Endothelial cell of umbilical vein (primary cell): ENCODE measurements at regions not wholly inside any gene's neighbourhood (a gene's known extent, or its start where the extent isn't known, plus 50 kb on each side); places are given as distances from the start of the nearest gene placed in this dataset.

Experiments
- BruUV-seq: library from RNA; stranded (reverse); fragments of 400-500 nt; replicated peaks from 2 replicates; lab custom pipeline; 2021; lab: Mats Ljungman, UMichigan
- CTCF ChIA-PET: fragments of 300-600, 350-600 bp; sonication (Branson Sonifier 250); formaldehyde crosslinking; loops from one replicate; lab custom pipeline; 2021; ENCODE audit warnings: antibody characterized with exemption, inconsistent platforms; lab: Charles Lee
- POLR2A ChIA-PET: fragments of 300-600, 350-600 bp; sonication (Branson Sonifier 250); formaldehyde crosslinking; loops from one replicate; lab custom pipeline; 2021; ENCODE audit warnings: antibody characterized with exemption, inconsistent platforms; lab: Charles Lee
- DNase-seq: peaks from one replicate; pipeline ENCODE4 v3.0.0-alpha.2; 2011; ENCODE audit warnings: low read depth, low spot score
- FAIRE-seq: peaks from 2 replicates; lab custom pipeline; 2011; peaks lifted over from hg19 to GRCh38; lab: Jason Lieb, UNC
- H2AFZ ChIP-seq: 2 replicates; pipeline ENCODE4 v1.6.0; 2012; ENCODE audit warnings: low read depth, low read length, control low read depth, inconsistent platforms
- H3K27ac ChIP-seq: 2 replicates; pipeline ENCODE4 v1.5.1; 2011; ENCODE audit warnings: low read depth, mild to moderate bottlenecking, control low read depth, low read length, moderate library complexity; ENCODE audit not compliant: insufficient read depth
- H3K27me3 ChIP-seq, 2 experiments: 2 replicates each; pipeline versions ENCODE4 v1.6.0 to v1.6.1; 2011; ENCODE audit warnings: low read length in 2 of 2, mixed read lengths in 1 of 2; ENCODE audit not compliant: control insufficient read depth in 2 of 2, insufficient read depth in 2 of 2
- H3K36me3 ChIP-seq, 2 experiments: 2 replicates in 1 of 2; 3 replicates in 1 of 2; pipeline ENCODE4 v1.5.1; 2011; ENCODE audit warnings: low read length in 2 of 2, mild to moderate bottlenecking in 1 of 2, moderate library complexity in 1 of 2; ENCODE audit not compliant: control insufficient read depth in 2 of 2, insufficient read depth in 2 of 2; ENCODE audit errors: extremely low read depth in 1 of 2
- H3K4me1 ChIP-seq: 3 replicates; pipeline ENCODE4 v1.5.1; 2011; ENCODE audit warnings: mild to moderate bottlenecking, low read length; ENCODE audit not compliant: control insufficient read depth, insufficient read depth; ENCODE audit errors: extremely low read depth
- H3K4me2 ChIP-seq: 2 replicates; pipeline ENCODE4 v1.6.1; 2011; ENCODE audit warnings: low read length, control low read depth, mixed read lengths; ENCODE audit not compliant: insufficient read depth
- H3K4me3 ChIP-seq, 3 experiments: fragments of 200-600 bp in 1 of 3; sonication (generic), shearing (Covaris generic) in 1 of 3; replicated peaks in 1 of 3; 2 replicates each; pipeline ENCODE4 v1.5.1; 2011 to 2016; ENCODE audit warnings: control low read depth in 3 of 3, low read length in 3 of 3, mild to moderate bottlenecking in 2 of 3, inconsistent platforms in 1 of 3, low read depth in 1 of 3, moderate library complexity in 1 of 3; ENCODE audit not compliant: insufficient read depth in 1 of 3
- H3K79me2 ChIP-seq: 2 replicates; pipeline ENCODE4 v1.6.0; 2012; ENCODE audit warnings: low read length, inconsistent platforms; ENCODE audit not compliant: control insufficient read depth, insufficient read depth
- H3K9ac ChIP-seq: replicated peaks from 2 replicates; pipeline ENCODE3; 2011; ENCODE audit warnings: low read length, control low read depth; ENCODE audit not compliant: insufficient read depth; ENCODE audit errors: extremely low read depth
- H3K9me1 ChIP-seq: replicated peaks from 3 replicates; pipeline ENCODE4 v1.6.0; 2011; ENCODE audit warnings: mild to moderate bottlenecking, low read length; ENCODE audit not compliant: control insufficient read depth, insufficient read depth; ENCODE audit errors: extremely low read depth
- H3K9me3 ChIP-seq: replicated peaks from 2 replicates; pipeline ENCODE4 v1.5.1; 2012; ENCODE audit warnings: low read length, inconsistent platforms; ENCODE audit not compliant: control insufficient read depth, insufficient read depth
- H4K20me1 ChIP-seq: replicated peaks from 2 replicates; pipeline ENCODE3; 2011; ENCODE audit warnings: mild to moderate bottlenecking, low read length; ENCODE audit not compliant: control insufficient read depth, insufficient read depth; ENCODE audit errors: extremely low read depth
- CTCF ChIP-seq, 2 donors: IDR thresholded peaks; 1 replicate in 1 of 2; 2 replicates in 1 of 2; pipeline ENCODE4 v1.5.1; 2011; ENCODE audit warnings: low read length in 2 of 2, mild to moderate bottlenecking in 2 of 2, moderate library complexity in 2 of 2, control low read depth in 1 of 2, inconsistent platforms in 1 of 2, low read depth in 1 of 2; ENCODE audit not compliant: insufficient read depth in 1 of 2; ENCODE audit errors: extremely low read depth in 1 of 2
- EZH2 ChIP-seq: IDR thresholded peaks from 2 replicates; pipeline ENCODE4 v1.6.1; 2012; ENCODE audit warnings: borderline replicate concordance, low read depth, mild to moderate bottlenecking, moderate library complexity, low read length, inconsistent platforms; ENCODE audit not compliant: severe bottlenecking
- FOS ChIP-seq: IDR thresholded peaks from 2 replicates; pipeline ENCODE4 v1.6.1; 2011; ENCODE audit warnings: mild to moderate bottlenecking, low read length, moderate library complexity, borderline replicate concordance; ENCODE audit not compliant: insufficient read depth
- GATA2 ChIP-seq: IDR thresholded peaks from 2 replicates; pipeline ENCODE4 v1.7.0; 2011; ENCODE audit warnings: low read depth, mild to moderate bottlenecking, moderate library complexity, mixed read lengths, low read length; ENCODE audit not compliant: insufficient read length, insufficient read depth
- JUN ChIP-seq: IDR thresholded peaks from 2 replicates; pipeline ENCODE4 v1.6.1; 2011; ENCODE audit warnings: borderline replicate concordance, low read depth; ENCODE audit not compliant: insufficient read length, insufficient read depth
- MYC ChIP-seq: IDR thresholded peaks from one replicate; pipeline ENCODE4 v1.6.1; 2011; ENCODE audit warnings: mild to moderate bottlenecking, low read depth, low read length
- POLR2A ChIP-seq: IDR thresholded peaks from 2 replicates; pipeline ENCODE4 v1.6.1; 2012; ENCODE audit warnings: low read depth, mild to moderate bottlenecking, control low read depth, low read length
- dilution Hi-C: fragments of 300-500 bp; cut with MboI; formaldehyde crosslinking; loops from one replicate; pipeline ENCODE4 v1.15.0; 2019; ENCODE audit warnings: low sequenced_read_pairs; ENCODE audit not compliant: extremely low pct_ligation_motif_present
- intact Hi-C: fragments of 100-400 bp; cut with micrococcal nuclease; formaldehyde crosslinking; loops from one replicate; pipeline ENCODE4 v1.10.0; 2022

- Histone ChIP-seq H3K27ac (no peak overlapping the region), H3K9ac (no peak overlapping the region), H3K4me3 (no peak overlapping the region), H3K36me3 (no peaks in the 10 kb centered on the region), H3K9me1 (no peaks in the 10 kb centered on the region), H3K4me1 (no peaks in the 10 kb centered on the region), H3K9me3 (no peaks in the 10 kb centered on the region), H3K4me2 (no peak overlapping the region), H4K20me1 (no peaks in the 10 kb centered on the region), H3K27me3 (peaks cover 5 to 31% of the 10 kb centered on the region in 2 experiments), H3K79me2 (no peaks in the 10 kb centered on the region), H2AFZ (no peak overlapping the region)
- dilution Hi-C loops: no loop called here
- ChIA-PET POLR2A (no interaction called here), CTCF (interaction anchor here (0.6 kb wide), 1 partner anchor 31 kb away, joined by 3 read pairs; no protein-coding TSS in a partner anchor)
- DNase-seq (no peak), FAIRE-seq (no peak)
- intact Hi-C loops: loop anchor here (5.0 kb wide), 1 partner anchor 202 kb away; no protein-coding TSS in a partner anchor
- no TSS peak for BruUV-seq
- no peak for TF ChIP-seq CTCF (IDR thresholded peaks at IDR 0.05; ENCODE audit: extremely low read depth in 1 of 2, insufficient read depth in 1 of 2, low read depth in 1 of 2, low read length in 2 of 2)
- no peak for TF ChIP-seq MYC
- TF ChIP-seq JUN: no peak
- no peak for TF ChIP-seq GATA2
- no peak for TF ChIP-seq FOS
- TF ChIP-seq EZH2: no peak
- TF ChIP-seq POLR2A: no peak
Observed at GRCh38 chr6:37569317-37569716, 69.6 kb upstream of the CCDC167 start.
